Neutrophil (primary cell): ENCODE measurements at regions not wholly inside any gene's neighbourhood (a gene's known extent, or its start where the extent isn't known, plus 50 kb on each side); places are given as distances from the start of the nearest gene placed in this dataset.

Source experiments
- H3K27ac ChIP-seq: fragments of 200-600 bp; sonication (generic); 2 replicates; pipeline ENCODE4 v1.5.1; 2016; ENCODE audit warnings: mild to moderate bottlenecking, moderate library complexity
- H3K27me3 ChIP-seq: fragments of 200-600 bp; sonication (generic); 2 replicates; pipeline ENCODE4 v1.6.0; 2016; ENCODE audit warnings: mild to moderate bottlenecking
- H3K36me3 ChIP-seq: fragments of 200-600 bp; sonication (generic); 2 replicates; pipeline ENCODE4 v1.5.1; 2017
- H3K4me1 ChIP-seq, 2 experiments: fragments of 200-600 bp in 1 of 2; sonication (generic) in 1 of 2; 1 replicate in 1 of 2; 2 replicates in 1 of 2; pipeline versions ENCODE4 v1.5.1 to v1.6.1; 2013 to 2016; ENCODE audit warnings: low read depth in 1 of 2, low read length in 1 of 2, mild to moderate bottlenecking in 1 of 2, moderate library complexity in 1 of 2; ENCODE audit not compliant: control insufficient read depth in 1 of 2, insufficient read depth in 1 of 2
- H3K4me3 ChIP-seq, 2 experiments: fragments of 200-600 bp in 1 of 2; sonication (generic) in 1 of 2; 1 replicate in 1 of 2; 2 replicates in 1 of 2; pipeline ENCODE4 v1.5.1; 2013 to 2016; ENCODE audit warnings: low read depth in 1 of 2, low read length in 1 of 2, mild to moderate bottlenecking in 1 of 2, moderate library complexity in 1 of 2
- H3K9me3 ChIP-seq: fragments of 200-600 bp; sonication (generic); 2 replicates; pipeline ENCODE4 v1.5.1; 2016
- CTCF ChIP-seq: fragments of 200-600 bp; sonication (generic); IDR thresholded peaks from 2 replicates; pipeline ENCODE4 v1.5.1; 2016; ENCODE audit warnings: antibody characterized with exemption

- H3K27me3 ChIP-seq = no peaks in the 10 kb centered on the region
- no peaks in the 10 kb centered on the region for H3K36me3 ChIP-seq
- H3K27ac ChIP-seq = no peak overlapping the region
- no peak overlapping the region for H3K4me3 ChIP-seq
- no peak for TF ChIP-seq CTCF
- H3K4me1 ChIP-seq = peaks cover 5 to 11% of the 10 kb centered on the region in 2 experiments
- H3K9me3 ChIP-seq = no peaks in the 10 kb centered on the region
These were observed 88.9 kb upstream of the RFX8 start for GRCh38 chr2:101563849-101564248.

- peak overlapping the region; percentile 47 for H3K27ac ChIP-seq
- peaks cover 5 to 11% of the 10 kb centered on the region in 2 experiments for H3K4me1 ChIP-seq
- no peak for TF ChIP-seq CTCF
- H3K4me3 ChIP-seq = no peak overlapping the region
- no peaks in the 10 kb centered on the region for H3K9me3 ChIP-seq
- no peaks in the 10 kb centered on the region for H3K27me3 ChIP-seq
- H3K36me3 ChIP-seq = no peaks in the 10 kb centered on the region
These were observed 85.9 kb upstream of the RFX8 start for GRCh38 chr2:101560780-101561315.

GRCh38 chr2:101559551-101559950, 84.6 kb upstream of the RFX8 start:
- H3K4me1 ChIP-seq = peaks cover 5 to 11% of the 10 kb centered on the region in 2 experiments
- H3K27me3 ChIP-seq = no peaks in the 10 kb centered on the region
- H3K9me3 ChIP-seq = no peaks in the 10 kb centered on the region
- H3K27ac ChIP-seq = no peak overlapping the region
- H3K4me3 ChIP-seq = no peak overlapping the region
- no peaks in the 10 kb centered on the region for H3K36me3 ChIP-seq
- no peak for TF ChIP-seq CTCF

GRCh38 chr2:101558740-101559525, 84.0 kb upstream of the RFX8 start:
- no peak overlapping the region for H3K4me3 ChIP-seq
- H3K36me3 ChIP-seq = no peaks in the 10 kb centered on the region
- H3K9me3 ChIP-seq = no peaks in the 10 kb centered on the region
- H3K4me1 ChIP-seq = peaks cover 5 to 11% of the 10 kb centered on the region in 2 experiments
- TF ChIP-seq CTCF = no peak
- H3K27ac ChIP-seq = no peak overlapping the region
- no peaks in the 10 kb centered on the region for H3K27me3 ChIP-seq

- Histone ChIP-seq H3K4me1 (peaks cover 3 to 8% of the 10 kb centered on the region in 2 experiments), H3K9me3 (no peaks in the 10 kb centered on the region), H3K4me3 (no peak overlapping the region), H3K27me3 (no peaks in the 10 kb centered on the region), H3K36me3 (no peaks in the 10 kb centered on the region), H3K27ac (no peak overlapping the region)
- no peak for TF ChIP-seq CTCF
These were observed 81.1 kb upstream of the RFX8 start for GRCh38 chr2:101556033-101556459.
